IPS-18a (cell line): ENCODE measurements at regions not wholly inside any gene's neighbourhood (a gene's known extent, or its start where the extent isn't known, plus 50 kb on each side); places are given as distances from the start of the nearest gene placed in this dataset.
"Not testable (repeated sequence)": the region's sequence is repeated elsewhere in the genome, so short reads cannot be mapped to it uniquely, and the experiment has no call there.

Experiments used
- H3K27ac ChIP-seq: one replicate; pipeline ENCODE4 v1.5.1; 2013; ENCODE audit warnings: low read length
- H3K27me3 ChIP-seq: one replicate; pipeline ENCODE4 v1.6.1; 2013; ENCODE audit warnings: mild to moderate bottlenecking, low read length; ENCODE audit not compliant: control insufficient read depth, insufficient read depth
- H3K36me3 ChIP-seq: one replicate; pipeline ENCODE4 v1.6.1; 2013; ENCODE audit warnings: low read depth, low read length; ENCODE audit not compliant: control insufficient read depth
- H3K4me1 ChIP-seq: one replicate; pipeline ENCODE4 v1.6.1; 2013; ENCODE audit warnings: low read depth, low read length; ENCODE audit not compliant: control insufficient read depth
- H3K4me3 ChIP-seq: one replicate; pipeline ENCODE4 v1.5.1; 2013; ENCODE audit warnings: low read length
- H3K9ac ChIP-seq: one replicate; pipeline ENCODE4 v1.6.1; 2013; ENCODE audit warnings: mild to moderate bottlenecking, low read length, moderate library complexity
- H3K9me3 ChIP-seq: one replicate; pipeline ENCODE4 v1.6.1; 2013; ENCODE audit warnings: low read depth, low read length; ENCODE audit not compliant: control insufficient read depth

DNA sequence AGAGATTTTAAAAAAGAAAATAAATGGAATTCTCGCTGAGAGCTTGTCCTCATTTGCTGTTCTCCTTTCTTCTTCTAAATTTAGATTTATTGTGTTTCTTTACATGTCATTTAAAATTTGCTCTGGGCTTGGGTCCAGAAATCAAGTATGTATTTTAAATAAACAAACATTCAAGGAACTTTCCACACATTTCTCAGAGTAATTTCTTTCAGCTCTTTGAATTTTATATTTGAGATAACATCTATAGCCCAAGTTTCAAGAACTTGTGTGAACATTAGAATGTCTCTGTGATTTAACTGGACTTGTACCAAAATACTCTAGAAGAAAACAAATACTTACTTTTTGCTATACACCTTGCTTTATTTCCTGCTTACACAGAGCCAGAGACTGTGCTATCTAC, 192.3 kb downstream of the TMEM200A start:
- Histone ChIP-seq H3K4me3 (no peak overlapping the region), H3K4me1 (no peaks in the 10 kb centered on the region), H3K9me3 (no peaks in the 10 kb centered on the region), H3K9ac (no peak overlapping the region), H3K27ac (no peak overlapping the region), H3K36me3 (no peaks in the 10 kb centered on the region), H3K27me3 (no peaks in the 10 kb centered on the region)

- Histone ChIP-seq H3K9ac (no peak overlapping the region), H3K27me3 (no peaks in the 10 kb centered on the region), H3K4me3 (no peak overlapping the region), H3K27ac (no peak overlapping the region), H3K36me3 (no peaks in the 10 kb centered on the region), H3K9me3 (no peaks in the 10 kb centered on the region), H3K4me1 (no peaks in the 10 kb centered on the region)
Observed at GRCh38 chr6:130559166-130559565, 193.3 kb downstream of the TMEM200A start.

DNA sequence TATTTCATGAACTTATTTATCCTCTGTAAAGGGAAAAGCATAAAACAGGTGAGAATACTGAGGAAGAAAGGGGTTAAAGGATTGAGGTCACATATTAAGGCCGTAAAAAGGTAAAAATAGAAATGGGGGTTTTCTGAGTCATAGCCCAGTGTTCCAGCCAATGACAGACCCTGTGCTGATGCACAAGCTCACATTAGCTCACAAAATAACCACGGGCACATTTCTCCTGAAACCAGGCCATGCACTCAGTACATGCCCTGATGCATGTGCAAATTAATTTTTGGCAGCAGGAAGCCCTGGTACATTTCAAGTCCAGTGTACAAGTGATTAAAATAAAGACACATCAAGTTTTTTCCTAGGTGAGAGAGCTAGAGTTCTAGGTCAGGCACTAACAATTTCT, 194.4 kb downstream of the TMEM200A start:
- Histone ChIP-seq H3K27me3 (no peaks in the 10 kb centered on the region), H3K9me3 (no peaks in the 10 kb centered on the region), H3K4me1 (no peaks in the 10 kb centered on the region), H3K27ac (no peak overlapping the region), H3K4me3 (no peak overlapping the region), H3K36me3 (no peaks in the 10 kb centered on the region), H3K9ac (no peak overlapping the region)

DNA sequence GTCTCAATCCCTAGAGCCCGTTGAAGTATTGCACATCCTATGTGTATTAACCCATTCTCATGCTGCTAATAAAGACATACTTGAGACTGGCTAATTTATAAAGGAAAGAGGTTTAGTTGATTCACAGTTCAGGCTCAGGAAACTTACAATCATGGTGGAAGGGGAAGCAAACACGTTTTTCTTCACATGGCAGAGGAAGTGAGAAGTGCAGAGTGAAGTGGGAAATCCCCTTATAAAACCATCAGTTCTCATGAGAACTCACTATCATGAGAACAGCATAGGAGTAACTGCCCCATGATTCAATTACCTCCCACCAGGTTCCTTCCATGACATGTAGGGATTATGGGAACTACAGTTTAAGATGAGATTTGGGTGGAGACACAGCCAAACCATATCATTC, 195.3 kb downstream of the TMEM200A start:
- H3K9me3 ChIP-seq, H3K36me3 ChIP-seq, H3K4me3 ChIP-seq, H3K9ac ChIP-seq, H3K27ac ChIP-seq, H3K27me3 ChIP-seq, H3K4me1 ChIP-seq: not testable (repeated sequence)

GRCh38 chr6:130565696-130566095, 199.9 kb downstream of the TMEM200A start:
- H3K4me1 ChIP-seq = no peaks in the 10 kb centered on the region

GRCh38 chr6:130574146-130574545, 208.3 kb downstream of the TMEM200A start:
- H3K27ac ChIP-seq = no peak overlapping the region
- no peak overlapping the region for H3K4me3 ChIP-seq
- no peaks in the 10 kb centered on the region for H3K36me3 ChIP-seq
- H3K27me3 ChIP-seq = no peaks in the 10 kb centered on the region
- no peaks in the 10 kb centered on the region for H3K9me3 ChIP-seq
- no peak overlapping the region for H3K9ac ChIP-seq
- H3K4me1 ChIP-seq = no peaks in the 10 kb centered on the region

More at GRCh38 chr6:130565696-130566095, 199.9 kb downstream of the TMEM200A start:
- Histone ChIP-seq H3K27ac (no peak overlapping the region), H3K4me3 (no peak overlapping the region), H3K36me3 (no peaks in the 10 kb centered on the region), H3K9me3 (no peaks in the 10 kb centered on the region), H3K9ac (no peak overlapping the region), H3K27me3 (no peaks in the 10 kb centered on the region)

DNA sequence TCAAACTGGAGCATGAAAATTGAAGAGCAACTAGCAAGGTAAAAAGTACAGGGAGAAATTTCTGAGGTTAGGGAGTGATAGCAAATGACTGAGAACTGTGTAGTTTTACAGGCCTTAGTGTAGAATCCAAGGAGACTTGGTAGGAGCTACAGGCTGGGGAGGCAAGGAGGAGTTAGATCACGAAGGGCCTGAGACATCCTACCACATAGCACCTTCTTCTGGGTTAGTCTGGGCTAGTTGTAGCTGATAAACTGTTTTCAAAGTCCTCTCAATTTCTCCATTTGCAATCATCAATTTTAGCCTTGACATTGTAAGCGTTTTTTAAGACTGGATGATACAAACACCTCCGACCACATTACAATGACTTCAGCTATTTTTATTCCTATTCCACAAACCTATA, 209.7 kb downstream of the TMEM200A start:
- H3K9ac ChIP-seq = no peak overlapping the region

GRCh38 chr6:130575971-130576370, 210.2 kb downstream of the TMEM200A start:
- Histone ChIP-seq H3K4me3 (no peak overlapping the region), H3K9ac (no peak overlapping the region), H3K4me1 (no peaks in the 10 kb centered on the region), H3K27ac (no peak overlapping the region), H3K36me3 (no peaks in the 10 kb centered on the region), H3K27me3 (no peaks in the 10 kb centered on the region), H3K9me3 (no peaks in the 10 kb centered on the region)

More for the DNA sequence above, 209.7 kb downstream of the TMEM200A start:
- Histone ChIP-seq H3K9me3 (no peaks in the 10 kb centered on the region), H3K36me3 (no peaks in the 10 kb centered on the region), H3K27ac (no peak overlapping the region), H3K4me3 (no peak overlapping the region), H3K27me3 (no peaks in the 10 kb centered on the region), H3K4me1 (no peaks in the 10 kb centered on the region)

- H3K4me1 ChIP-seq = no peaks in the 10 kb centered on the region
- no peaks in the 10 kb centered on the region for H3K27me3 ChIP-seq
- H3K27ac ChIP-seq = no peak overlapping the region
- H3K9me3 ChIP-seq = no peaks in the 10 kb centered on the region
- H3K4me3 ChIP-seq = no peak overlapping the region
- H3K9ac ChIP-seq = no peak overlapping the region
- H3K36me3 ChIP-seq = no peaks in the 10 kb centered on the region
Observed at GRCh38 chr6:130577178-130577919, 211.5 kb downstream of the TMEM200A start.

GRCh38 chr6:130578713-130579112, 212.9 kb downstream of the TMEM200A start:
- H3K4me3 ChIP-seq = no peak overlapping the region
- H3K36me3 ChIP-seq = no peaks in the 10 kb centered on the region
- H3K9ac ChIP-seq = no peak overlapping the region
- H3K4me1 ChIP-seq = peaks cover 3% of the 10 kb centered on the region
- no peak overlapping the region for H3K27ac ChIP-seq
- H3K9me3 ChIP-seq = no peaks in the 10 kb centered on the region
- no peaks in the 10 kb centered on the region for H3K27me3 ChIP-seq

GRCh38 chr6:130583268-130583667, 217.5 kb downstream of the TMEM200A start:
- H3K36me3 ChIP-seq = no peaks in the 10 kb centered on the region
- no peaks in the 10 kb centered on the region for H3K9me3 ChIP-seq
- H3K4me1 ChIP-seq = peaks cover 3% of the 10 kb centered on the region
- no peak overlapping the region for H3K27ac ChIP-seq
- H3K9ac ChIP-seq = no peak overlapping the region
- no peaks in the 10 kb centered on the region for H3K27me3 ChIP-seq
- H3K4me3 ChIP-seq = no peak overlapping the region

DNA sequence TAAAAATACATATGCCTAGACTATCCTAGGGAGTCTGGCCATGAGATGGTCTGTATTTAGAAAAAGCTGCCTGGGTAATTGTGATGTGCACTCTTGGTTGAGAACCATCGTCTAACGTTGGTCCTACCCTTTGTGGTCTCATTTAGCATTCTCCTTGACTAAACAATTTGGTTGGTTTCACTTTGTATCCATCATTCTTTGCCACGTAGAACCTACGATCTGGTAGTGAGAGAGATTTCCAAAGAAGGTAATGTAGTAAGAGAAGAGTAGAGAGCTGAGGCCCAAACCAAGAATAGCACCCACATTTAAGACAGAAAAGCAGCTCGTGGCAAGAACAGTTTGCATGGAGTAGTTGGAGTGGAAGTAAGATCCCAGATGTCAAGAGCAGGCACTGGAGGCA, 219.8 kb downstream of the TMEM200A start:
- no peaks in the 10 kb centered on the region for H3K9me3 ChIP-seq
- H3K27me3 ChIP-seq = no peaks in the 10 kb centered on the region
- H3K27ac ChIP-seq = no peak overlapping the region
- peaks cover 3% of the 10 kb centered on the region for H3K4me1 ChIP-seq
- no peak overlapping the region for H3K9ac ChIP-seq
- no peak overlapping the region for H3K4me3 ChIP-seq
- no peaks in the 10 kb centered on the region for H3K36me3 ChIP-seq
